ENCODE measurements at regions not wholly inside any gene's neighbourhood (a gene's known extent, or its start where the extent isn't known, plus 50 kb on each side); places are given as distances from the start of the nearest gene placed in this dataset.

- ChIA-PET CTCF (interaction anchor here (0.5 to 1.7 kb wide), 2 partner anchors 9 to 16 kb away, joined by 6 to 10 read pairs; no protein-coding TSS in a partner anchor), POLR2A (no interaction called here)
- FAIRE-seq (no peak), DNase-seq (ENCODE audit: low read depth in 1 of 2, low spot score in 1 of 2) (no peak), ATAC-seq (no peak)
- 76% methylated on average over 3 of the region's 3 CpGs for WGBS (ENCODE audit: missing lambda C conversion rate)
- Histone ChIP-seq H3K9me3 (no peaks in the 10 kb centered on the region), H3K27ac (no peak overlapping the region), H3K4me1 (peaks cover 6% of the 10 kb centered on the region; the same call in 2 of the 3 replicates), H3K4me3 (no peak overlapping the region), H3K4me2 (no peak overlapping the region)
- TF ChIP-seq HMGXB4 (CRISPR knock-in tag; IDR thresholded peaks at IDR 0.05; ENCODE audit: borderline replicate concordance) (no peak), CBX8 (IDR thresholded peaks at IDR 0.05) (no peak), NFE2L2 (conservative IDR thresholded peaks at IDR 0.05; ENCODE audit: low read length) (no peak), HOXB5 (CRISPR knock-in tag; IDR thresholded peaks at IDR 0.05) (no peak), KDM1A (IDR thresholded peaks at IDR 0.05; ENCODE audit: low read depth) (no peak), EHMT2 (IDR thresholded peaks at IDR 0.05; ENCODE audit: low read depth) (no peak), CHD4 (IDR thresholded peaks at IDR 0.05; ENCODE audit: borderline replicate concordance) (no peak), NPAS2 (CRISPR knock-in tag; IDR thresholded peaks at IDR 0.05; ENCODE audit: borderline replicate concordance) (no peak), HDAC2 (IDR thresholded peaks at IDR 0.05) (no peak), CEBPB (IDR thresholded peaks at IDR 0.05) (no peak), MAZ (IDR thresholded peaks at IDR 0.05; ENCODE audit: borderline replicate concordance, low read depth, low read length) (no peak), SREBF2 (IDR thresholded peaks at IDR 0.05) (no peak), RAD21 (conservative IDR thresholded peaks at IDR 0.05 in 1 of 2, IDR thresholded peaks at IDR 0.05 in 1 of 2) (no peak), REST (IDR thresholded peaks at IDR 0.05) (no peak), ZNF302 (CRISPR knock-in tag; IDR thresholded peaks at IDR 0.05) (no peak), JUN (IDR thresholded peaks at IDR 0.05) (no peak), CBX2 (IDR thresholded peaks at IDR 0.05; ENCODE audit: borderline replicate concordance, low read depth) (no peak), ZSCAN20 (CRISPR knock-in tag; IDR thresholded peaks at IDR 0.05) (no peak), FOSL2 (IDR thresholded peaks at IDR 0.05) (no peak), FOSL2 (CRISPR knock-in tag; IDR thresholded peaks at IDR 0.05) (no peak)
- TF ChIP-seq, protein P1, sequence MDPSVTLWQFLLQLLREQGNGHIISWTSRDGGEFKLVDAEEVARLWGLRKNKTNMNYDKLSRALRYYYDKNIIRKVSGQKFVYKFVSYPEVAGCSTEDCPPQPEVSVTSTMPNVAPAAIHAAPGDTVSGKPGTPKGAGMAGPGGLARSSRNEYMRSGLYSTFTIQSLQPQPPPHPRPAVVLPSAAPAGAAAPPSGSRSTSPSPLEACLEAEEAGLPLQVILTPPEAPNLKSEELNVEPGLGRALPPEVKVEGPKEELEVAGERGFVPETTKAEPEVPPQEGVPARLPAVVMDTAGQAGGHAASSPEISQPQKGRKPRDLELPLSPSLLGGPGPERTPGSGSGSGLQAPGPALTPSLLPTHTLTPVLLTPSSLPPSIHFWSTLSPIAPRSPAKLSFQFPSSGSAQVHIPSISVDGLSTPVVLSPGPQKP (IDR thresholded peaks at IDR 0.05; ENCODE audit: low read depth, low read length) = no peak
Measured at GRCh38 chr12:67926063-67926462, 63.2 kb upstream of the IFNG-AS1 start.

DNA sequence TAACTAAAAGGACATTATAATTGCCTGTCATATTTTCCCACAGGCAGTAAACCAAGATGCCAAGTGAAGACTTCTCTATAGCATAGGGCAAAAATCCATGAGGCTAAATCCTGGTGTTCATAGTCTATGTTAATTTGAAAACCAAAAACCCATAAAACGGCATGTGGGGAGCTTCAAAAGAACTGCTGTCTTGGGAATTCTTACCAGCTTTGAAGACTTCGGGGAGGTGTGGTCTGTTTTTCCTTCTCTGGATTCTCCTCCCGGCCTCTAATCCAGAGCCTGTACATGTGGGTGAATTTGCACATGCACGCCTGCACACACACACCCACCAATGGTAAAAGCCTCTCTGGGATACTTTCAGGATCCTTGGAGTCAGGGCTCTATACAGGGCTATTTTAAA, 61.9 kb upstream of the IFNG-AS1 start:
- Histone ChIP-seq H3K4me3 (no peak overlapping the region), H3K4me1 (no peaks in the 10 kb centered on the region), H3K4me2 (no peak overlapping the region), H3K27ac (no peak overlapping the region), H3K9me3 (no peaks in the 10 kb centered on the region)
- WGBS (ENCODE audit: missing lambda C conversion rate) = 70% methylated on average over 4 of the region's 4 CpGs
- no peak for ATAC-seq
- TF ChIP-seq, protein P2, sequence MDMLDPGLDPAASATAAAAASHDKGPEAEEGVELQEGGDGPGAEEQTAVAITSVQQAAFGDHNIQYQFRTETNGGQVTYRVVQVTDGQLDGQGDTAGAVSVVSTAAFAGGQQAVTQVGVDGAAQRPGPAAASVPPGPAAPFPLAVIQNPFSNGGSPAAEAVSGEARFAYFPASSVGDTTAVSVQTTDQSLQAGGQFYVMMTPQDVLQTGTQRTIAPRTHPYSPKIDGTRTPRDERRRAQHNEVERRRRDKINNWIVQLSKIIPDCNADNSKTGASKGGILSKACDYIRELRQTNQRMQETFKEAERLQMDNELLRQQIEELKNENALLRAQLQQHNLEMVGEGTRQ (IDR thresholded peaks at IDR 0.05) = no peak
- no peak for TF ChIP-seq ZSCAN20 (CRISPR knock-in tag; IDR thresholded peaks at IDR 0.05)
- no peak for TF ChIP-seq ZFP36 (IDR thresholded peaks at IDR 0.05; ENCODE audit: borderline replicate concordance, partially characterized antibody)
- TF ChIP-seq CHD2 (IDR thresholded peaks at IDR 0.05; ENCODE audit: low read length, partially characterized antibody) = no peak
- TF ChIP-seq, protein P1 (IDR thresholded peaks at IDR 0.05; ENCODE audit: low read depth, low read length) = no peak
- TF ChIP-seq MAZ (IDR thresholded peaks at IDR 0.05; ENCODE audit: borderline replicate concordance, low read depth, low read length) = no peak
- no peak for TF ChIP-seq PHF8 (IDR thresholded peaks at IDR 0.05; ENCODE audit: borderline replicate concordance, low read depth)
- TF ChIP-seq HMGXB4 (CRISPR knock-in tag; IDR thresholded peaks at IDR 0.05; ENCODE audit: borderline replicate concordance) = no peak
- no peak for TF ChIP-seq HDAC2 (IDR thresholded peaks at IDR 0.05)
- no peak for TF ChIP-seq POLR2A (IDR thresholded peaks at IDR 0.05; ENCODE audit: low read length)
- TF ChIP-seq CEBPB (IDR thresholded peaks at IDR 0.05) = no peak
- FAIRE-seq = no peak
- DNase-seq (ENCODE audit: low read depth in 1 of 2, low spot score in 1 of 2) = no peak
- CTCF ChIA-PET = interaction anchor here (0.9 to 1.4 kb wide), 2 partner anchors 14 to 16 kb away, joined by 3 to 4 read pairs; no protein-coding TSS in a partner anchor
- POLR2A ChIA-PET = no interaction called here

All from A549 (cell line).